Adrenal gland (tissue), 9 donors: ENCODE measurements at regions not wholly inside any gene's neighbourhood (a gene's known extent, or its start where the extent isn't known, plus 50 kb on each side); places are given as distances from the start of the nearest gene placed in this dataset.

Experiments
- DNase-seq, 7 donors: peaks; one replicate each; pipeline ENCODE4 v3.0.0-alpha.2; 2019 to 2020
- H3K27ac ChIP-seq, 5 donors: fragments of 200-600 bp; sonication (generic) in 4 of 5; 1 replicate in 3 of 5; 2 replicates in 2 of 5; pipeline versions ENCODE4 v1.5.1 to v1.8.0; 2016 to 2020; ENCODE audit warnings: mild to moderate bottlenecking in 1 of 5
- H3K27me3 ChIP-seq: fragments of 200-600 bp; 2 replicates; pipeline ENCODE4 v1.8.0; 2021
- H3K36me3 ChIP-seq, 2 donors: fragments of 200-600 bp; replicated peaks in 1 of 2; 1 replicate in 1 of 2; 2 replicates in 1 of 2; pipeline versions ENCODE4 v1.5.1 to v1.8.0; 2018 to 2022
- H3K4me1 ChIP-seq, 2 donors: fragments of 200-600 bp; replicated peaks in 1 of 2; 1 replicate in 1 of 2; 2 replicates in 1 of 2; pipeline versions ENCODE4 v1.5.1 to v1.8.0; 2018 to 2021
- H3K4me3 ChIP-seq, 4 donors: fragments of 200-600 bp; sonication (generic) in 3 of 4; one replicate each; pipeline ENCODE4 v1.5.1; 2016 to 2018
- H3K9me3 ChIP-seq, 3 donors: fragments of 200-600 bp; sonication (generic) in 1 of 3; replicated peaks in 1 of 3; 1 replicate in 2 of 3; 2 replicates in 1 of 3; pipeline versions ENCODE4 v1.5.1 to v1.8.0; 2016 to 2021
- CTCF ChIP-seq, 6 experiments: fragments of 450-650 bp in 4 of 6; fragments of 200-600 bp in 2 of 6; sonication (generic) in 1 of 6; IDR thresholded peaks; 1 replicate in 5 of 6; 2 replicates in 1 of 6; pipeline versions ENCODE4 v1.5.1 to v1.8.0; 2016 to 2021; ENCODE audit warnings: antibody characterized with exemption in 6 of 6, mild to moderate bottlenecking in 2 of 6, moderate library complexity in 1 of 6
- POLR2A ChIP-seq, 2 donors: fragments of 450-650 bp; IDR thresholded peaks; one replicate each; pipeline ENCODE4 v1.6.1; 2017; ENCODE audit warnings: antibody characterized with exemption in 2 of 2, mild to moderate bottlenecking in 2 of 2, moderate library complexity in 1 of 2
- WGBS, 4 donors: extraction: QIAGEN DNeasy Blood & Tissue Kit in 2 of 4; methylation state at CpG; one replicate each; pipeline versions ENCODE4 v1.1.5 to v1.1.7; 2013 to 2017; 5-methylcytosine and 5-hydroxymethylcytosine counted together
- intact Hi-C, 2 donors: fragments of 100-400 bp; cut with DNase I; formaldehyde crosslinking; loops; one replicate each; pipeline versions ENCODE4 v1.14.1 to v1.15.0; 2022 to 2023
- donor health status: healthy with polysubstance abuse.
- donor health status: Bipolar disorder and iron deficiency.
- donor health status: DM: yes; HTN: yes; CAD: no.
- donor health status: DM: no; HTN: no; CAD: no.
- donor health status: DM: no; HTN: no; CAD: no.

- Histone ChIP-seq H3K9me3 (no peaks in the 10 kb centered on the region), H3K36me3 (no peaks in the 10 kb centered on the region), H3K4me1 (no peaks in the 10 kb centered on the region), H3K4me3 (no peak overlapping the region), H3K27me3 (no peaks in the 10 kb centered on the region), H3K27ac (no peak overlapping the region)
- intact Hi-C loops: no loop called here
- no peak for TF ChIP-seq CTCF (IDR thresholded peaks at IDR 0.05)
- no peak for TF ChIP-seq POLR2A (IDR thresholded peaks at IDR 0.05)
- no peak for DNase-seq
- WGBS, 4 donors: 56 to 78% (median 69%) methylated on average over 4 of the region's 4 CpGs
These were observed 311.2 kb downstream of the OSR1 start for GRCh38 chr2:19046986-19047780.

GRCh38 chr2:19045151-19045550 is 313.3 kb downstream of the OSR1 start:
- TF ChIP-seq CTCF (IDR thresholded peaks at IDR 0.05) (no peak), POLR2A (IDR thresholded peaks at IDR 0.05) (no peak)
- no peak for DNase-seq
- Histone ChIP-seq H3K4me1 (no peaks in the 10 kb centered on the region), H3K4me3 (no peak overlapping the region), H3K36me3 (no peaks in the 10 kb centered on the region), H3K27me3 (no peaks in the 10 kb centered on the region), H3K9me3 (no peaks in the 10 kb centered on the region), H3K27ac (no peak overlapping the region)
- WGBS, 4 donors: 59 to 73% (median 66%) methylated on average over 4 of the region's 4 CpGs
- intact Hi-C loops: no loop called here

DNA sequence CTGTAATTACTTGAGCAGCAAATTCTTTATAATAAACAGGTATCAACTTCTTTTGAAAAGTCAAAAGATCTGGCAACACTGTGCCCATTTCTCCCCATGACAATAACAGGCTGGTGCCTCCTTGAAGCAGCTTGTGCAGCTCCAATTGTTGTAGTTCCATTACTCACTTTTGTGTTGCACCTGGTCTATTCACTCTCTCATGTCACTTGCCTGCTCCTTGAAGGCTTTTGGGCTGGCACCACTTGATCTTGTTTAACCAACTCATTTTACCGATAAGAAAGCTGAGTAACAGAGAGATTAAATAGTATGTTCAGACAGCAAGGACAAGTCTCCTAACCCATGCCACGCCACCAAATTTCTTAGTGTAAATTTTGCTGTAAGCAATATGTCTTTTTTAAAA is 314.5 kb downstream of the OSR1 start:
- no peak for DNase-seq
- 68 to 92% (median 87%) methylated on average over 2 of the region's 2 CpGs for WGBS, 4 donors
- TF ChIP-seq POLR2A (IDR thresholded peaks at IDR 0.05) (no peak), CTCF (IDR thresholded peaks at IDR 0.05) (no peak)
- intact Hi-C loops: no loop called here
- Histone ChIP-seq H3K4me3 (no peak overlapping the region), H3K27me3 (no peaks in the 10 kb centered on the region), H3K4me1 (no peaks in the 10 kb centered on the region), H3K36me3 (no peaks in the 10 kb centered on the region), H3K9me3 (no peaks in the 10 kb centered on the region), H3K27ac (no peak overlapping the region)

GRCh38 chr2:19041434-19042041 is 316.9 kb downstream of the OSR1 start:
- intact Hi-C loops: no loop called here
- no peaks in the 10 kb centered on the region for H3K36me3 ChIP-seq
- TF ChIP-seq CTCF (IDR thresholded peaks at IDR 0.05) (no peak), POLR2A (IDR thresholded peaks at IDR 0.05) (no peak)
- H3K4me3 ChIP-seq: no peak overlapping the region
- DNase-seq: no peak
- WGBS, 4 donors: 57 to 66% (median 63%) methylated on average over 5 of the region's 5 CpGs
- no peaks in the 10 kb centered on the region for H3K27me3 ChIP-seq
- no peaks in the 10 kb centered on the region for H3K9me3 ChIP-seq
- no peak overlapping the region for H3K27ac ChIP-seq
- H3K4me1 ChIP-seq: no peaks in the 10 kb centered on the region
